ENCODE measurements at regions not wholly inside any gene's neighbourhood (a gene's known extent, or its start where the extent isn't known, plus 50 kb on each side); places are given as distances from the start of the nearest gene placed in this dataset.

DNA sequence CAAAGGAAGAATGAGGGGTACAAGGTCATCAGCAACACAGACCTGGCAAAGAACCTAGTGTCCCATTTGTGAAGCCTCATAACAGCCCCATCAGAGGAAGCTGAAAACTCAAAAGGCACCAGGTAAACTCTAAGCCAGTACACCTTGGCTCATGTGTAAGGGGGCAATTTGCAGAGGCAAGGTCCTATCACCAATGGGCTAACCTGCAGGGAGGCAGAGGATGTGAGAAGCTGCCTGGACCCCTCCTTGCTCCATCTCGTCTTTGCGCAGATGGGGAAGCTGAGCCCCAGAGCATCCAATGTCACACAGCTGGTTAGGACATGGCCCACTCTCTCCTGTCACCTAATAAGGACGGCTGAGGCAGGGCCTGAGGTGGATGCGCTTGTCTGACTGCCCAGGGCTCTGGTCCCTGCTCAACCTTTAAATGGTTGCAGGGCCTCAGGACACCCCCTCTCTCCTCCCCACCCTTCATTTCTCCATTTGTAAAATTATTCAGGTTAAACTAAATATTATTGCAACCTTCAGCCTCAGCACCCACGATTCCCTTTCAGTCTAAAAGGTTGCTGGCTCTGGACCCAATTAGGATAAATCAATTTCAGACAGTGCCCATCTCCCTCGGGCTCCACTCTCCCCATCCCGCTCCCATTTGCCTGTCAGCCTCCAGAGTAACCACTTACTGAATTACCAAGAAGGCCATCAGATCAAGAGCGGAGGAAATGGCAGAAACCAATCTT is 135.3 kb downstream of the OAT start:
- no peak overlapping the region for H3K4me2 ChIP-seq
- TF ChIP-seq, protein P1, sequence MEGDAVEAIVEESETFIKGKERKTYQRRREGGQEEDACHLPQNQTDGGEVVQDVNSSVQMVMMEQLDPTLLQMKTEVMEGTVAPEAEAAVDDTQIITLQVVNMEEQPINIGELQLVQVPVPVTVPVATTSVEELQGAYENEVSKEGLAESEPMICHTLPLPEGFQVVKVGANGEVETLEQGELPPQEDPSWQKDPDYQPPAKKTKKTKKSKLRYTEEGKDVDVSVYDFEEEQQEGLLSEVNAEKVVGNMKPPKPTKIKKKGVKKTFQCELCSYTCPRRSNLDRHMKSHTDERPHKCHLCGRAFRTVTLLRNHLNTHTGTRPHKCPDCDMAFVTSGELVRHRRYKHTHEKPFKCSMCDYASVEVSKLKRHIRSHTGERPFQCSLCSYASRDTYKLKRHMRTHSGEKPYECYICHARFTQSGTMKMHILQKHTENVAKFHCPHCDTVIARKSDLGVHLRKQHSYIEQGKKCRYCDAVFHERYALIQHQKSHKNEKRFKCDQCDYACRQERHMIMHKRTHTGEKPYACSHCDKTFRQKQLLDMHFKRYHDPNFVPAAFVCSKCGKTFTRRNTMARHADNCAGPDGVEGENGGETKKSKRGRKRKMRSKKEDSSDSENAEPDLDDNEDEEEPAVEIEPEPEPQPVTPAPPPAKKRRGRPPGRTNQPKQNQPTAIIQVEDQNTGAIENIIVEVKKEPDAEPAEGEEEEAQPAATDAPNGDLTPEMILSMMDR (conservative IDR thresholded peaks at IDR 0.05; ENCODE audit: low read depth, low read length) = no peak
- no peaks in the 10 kb centered on the region for H4K20me1 ChIP-seq (ENCODE audit: insufficient read depth)
- H2AFZ ChIP-seq (ENCODE audit: low read depth) = no peak overlapping the region
- H3K4me3 ChIP-seq (IDR thresholded peaks at IDR 0.05; ENCODE audit: insufficient read depth, low read depth, low read length) = no peak overlapping the region
- H3K27me3 ChIP-seq (ENCODE audit: insufficient read depth, low read depth) = no peaks in the 10 kb centered on the region
- no peaks in the 10 kb centered on the region for H3K79me2 ChIP-seq (ENCODE audit: insufficient read depth, low read depth)
- H3K9ac ChIP-seq = no peak overlapping the region
- H3K4me1 ChIP-seq (ENCODE audit: low read depth, poor library complexity, severe bottlenecking) = peaks cover 16% of the 10 kb centered on the region
- no peaks in the 10 kb centered on the region for H3K36me3 ChIP-seq (ENCODE audit: insufficient read depth)
- H3K27ac ChIP-seq = no peak overlapping the region

GRCh38 chr10:124282326-124282725 is 136.4 kb downstream of the OAT start:
- Histone ChIP-seq H2AFZ (ENCODE audit: low read depth) (no peak overlapping the region), H3K4me2 (no peak overlapping the region), H3K27me3 (ENCODE audit: insufficient read depth, low read depth) (no peaks in the 10 kb centered on the region), H3K4me3 (IDR thresholded peaks at IDR 0.05; ENCODE audit: insufficient read depth, low read depth, low read length) (no peak overlapping the region), H3K36me3 (ENCODE audit: insufficient read depth) (no peaks in the 10 kb centered on the region), H3K9ac (no peak overlapping the region), H3K4me1 (ENCODE audit: low read depth, poor library complexity, severe bottlenecking) (peaks cover 16% of the 10 kb centered on the region), H4K20me1 (ENCODE audit: insufficient read depth) (no peaks in the 10 kb centered on the region), H3K27ac (no peak overlapping the region), H3K79me2 (ENCODE audit: insufficient read depth, low read depth) (no peaks in the 10 kb centered on the region)
- TF ChIP-seq, protein P1 (conservative IDR thresholded peaks at IDR 0.05; ENCODE audit: low read depth, low read length) = no peak

GRCh38 chr10:124281666-124282065 is 137.1 kb downstream of the OAT start:
- Histone ChIP-seq H3K36me3 (ENCODE audit: insufficient read depth) (no peaks in the 10 kb centered on the region), H4K20me1 (ENCODE audit: insufficient read depth) (no peaks in the 10 kb centered on the region), H3K4me1 (ENCODE audit: low read depth, poor library complexity, severe bottlenecking) (peaks cover 9% of the 10 kb centered on the region), H2AFZ (ENCODE audit: low read depth) (no peak overlapping the region), H3K4me3 (IDR thresholded peaks at IDR 0.05; ENCODE audit: insufficient read depth, low read depth, low read length) (no peak overlapping the region), H3K9ac (no peak overlapping the region), H3K79me2 (ENCODE audit: insufficient read depth, low read depth) (no peaks in the 10 kb centered on the region), H3K4me2 (no peak overlapping the region), H3K27ac (no peak overlapping the region), H3K27me3 (ENCODE audit: insufficient read depth, low read depth) (no peaks in the 10 kb centered on the region)
- TF ChIP-seq, protein P1 (conservative IDR thresholded peaks at IDR 0.05; ENCODE audit: low read depth, low read length) = no peak

DNA sequence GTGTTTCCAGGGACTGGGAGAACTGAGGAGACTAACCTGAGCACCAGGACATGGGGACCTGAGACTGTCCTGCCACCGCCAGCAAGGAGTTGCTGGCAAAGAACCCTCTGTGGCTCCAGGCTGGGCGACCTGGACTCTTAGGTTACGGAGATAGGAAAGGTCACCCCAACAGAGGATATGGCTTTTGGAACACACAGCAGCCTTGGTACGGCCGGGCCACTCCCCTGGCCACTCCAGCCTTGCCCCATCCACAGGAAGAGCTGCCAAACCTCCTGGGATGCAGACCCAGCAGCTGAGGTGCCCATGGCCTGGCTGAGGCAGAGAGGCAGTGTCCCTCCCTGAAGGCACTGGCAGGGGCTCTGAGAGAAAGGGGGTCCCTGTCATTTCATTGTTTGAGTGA is 137.8 kb downstream of the OAT start:
- Histone ChIP-seq H3K4me2 (no peak overlapping the region), H4K20me1 (ENCODE audit: insufficient read depth) (no peaks in the 10 kb centered on the region), H3K9ac (no peak overlapping the region), H3K4me1 (ENCODE audit: low read depth, poor library complexity, severe bottlenecking) (peaks cover 2% of the 10 kb centered on the region), H3K27ac (no peak overlapping the region), H3K4me3 (IDR thresholded peaks at IDR 0.05; ENCODE audit: insufficient read depth, low read depth, low read length) (no peak overlapping the region), H3K36me3 (ENCODE audit: insufficient read depth) (no peaks in the 10 kb centered on the region), H3K79me2 (ENCODE audit: insufficient read depth, low read depth) (no peaks in the 10 kb centered on the region), H3K27me3 (ENCODE audit: insufficient read depth, low read depth) (no peaks in the 10 kb centered on the region), H2AFZ (ENCODE audit: low read depth) (no peak overlapping the region)
- TF ChIP-seq, protein P1 (conservative IDR thresholded peaks at IDR 0.05; ENCODE audit: low read depth, low read length) = no peak

Measured in KMS-11 (cell line).